IMR-90 (cell line): ENCODE measurements at regions not wholly inside any gene's neighbourhood (a gene's known extent, or its start where the extent isn't known, plus 50 kb on each side); places are given as distances from the start of the nearest gene placed in this dataset.
A peak's percentile ranks its signal among the peaks of the same experiment; 100 is the strongest.

Experiments
- ATAC-seq: fragments of 200-7000 bp; cut with Tn5 transposase; 2 replicates; pipeline ENCODE4 v1.9.1; 2020; ENCODE audit warnings: low read depth, mild to moderate bottlenecking, moderate library complexity
- BruUV-seq: library from RNA; stranded (reverse); fragments of 400-500 nt; replicated peaks from 2 replicates; lab custom pipeline; 2021; lab: Mats Ljungman, UMichigan
- CTCF ChIA-PET: fragments of 300-600 bp; formaldehyde crosslinking; extraction: SDS; loops from one replicate; lab custom pipeline; 2021; ENCODE audit warnings: antibody characterized with exemption; lab: Yijun Ruan, JAX
- POLR2A ChIA-PET: fragments of 300-600 bp; sonication (Branson Sonifier 250); formaldehyde crosslinking; loops from one replicate; lab custom pipeline; 2022; ENCODE audit warnings: antibody characterized with exemption; ENCODE audit not compliant: unreplicated experiment; lab: Charles Lee
- DNase-seq: peaks from one replicate; pipeline ENCODE4 v3.0.0; 2013
- H2AFZ ChIP-seq: replicated peaks from 2 replicates; pipeline ENCODE3; 2013; ENCODE audit warnings: low read length, mild to moderate bottlenecking; ENCODE audit not compliant: poor library complexity
- H2AK5ac ChIP-seq: 2 replicates; pipeline ENCODE4 v1.6.1; 2013; ENCODE audit warnings: low read depth, low read length, inconsistent platforms
- H2AK9ac ChIP-seq: replicated peaks from 2 replicates; pipeline ENCODE3; 2013; ENCODE audit warnings: mild to moderate bottlenecking, low read depth, low read length, moderate library complexity; ENCODE audit not compliant: poor library complexity
- H2BK120ac ChIP-seq: 2 replicates; pipeline ENCODE4 v1.6.1; 2013; ENCODE audit warnings: low read depth, low read length, inconsistent platforms
- H2BK15ac ChIP-seq: 3 replicates; pipeline ENCODE4 v1.6.1; 2013; ENCODE audit warnings: low read depth, low read length, inconsistent platforms
- H2BK20ac ChIP-seq: 2 replicates; pipeline ENCODE4 v1.6.1; 2013; ENCODE audit warnings: low read depth, mild to moderate bottlenecking, inconsistent platforms, low read length, moderate library complexity
- H2BK5ac ChIP-seq: 2 replicates; pipeline ENCODE4 v1.6.1; 2013; ENCODE audit warnings: mild to moderate bottlenecking, low read depth, low read length, inconsistent platforms; ENCODE audit not compliant: poor library complexity, severe bottlenecking
- H3K14ac ChIP-seq: replicated peaks from 2 replicates; pipeline ENCODE4 v1.6.1; 2013; ENCODE audit warnings: low read depth, low read length, inconsistent platforms
- H3K18ac ChIP-seq: 2 replicates; pipeline ENCODE4 v1.6.1; 2013; ENCODE audit warnings: low read depth, low read length, control low read depth
- H3K23ac ChIP-seq: 2 replicates; pipeline ENCODE4 v1.6.1; 2013; ENCODE audit warnings: low read depth, low read length, inconsistent platforms
- H3K27ac ChIP-seq: 2 replicates; pipeline ENCODE4 v1.5.1; 2013; ENCODE audit warnings: mild to moderate bottlenecking, control low read depth, low read length; ENCODE audit not compliant: insufficient read depth
- H3K27me3 ChIP-seq: 2 replicates; pipeline ENCODE4 v1.6.1; 2013; ENCODE audit warnings: low read length; ENCODE audit not compliant: control insufficient read depth, insufficient read depth
- H3K36me3 ChIP-seq: 2 replicates; pipeline ENCODE4 v1.6.1; 2013; ENCODE audit warnings: low read length, mixed read lengths; ENCODE audit not compliant: control insufficient read depth, insufficient read depth
- H3K4ac ChIP-seq: 2 replicates; pipeline ENCODE4 v1.6.1; 2013; ENCODE audit warnings: low read depth, low read length, inconsistent platforms
- H3K4me1 ChIP-seq: 2 replicates; pipeline ENCODE4 v1.6.1; 2013; ENCODE audit warnings: low read length, mixed read lengths; ENCODE audit not compliant: control insufficient read depth, insufficient read depth
- H3K4me2 ChIP-seq: 2 replicates; pipeline ENCODE4 v1.6.1; 2013; ENCODE audit warnings: low read depth, mild to moderate bottlenecking, control low read depth, low read length, moderate library complexity
- H3K4me3 ChIP-seq: 2 replicates; pipeline ENCODE4 v1.5.1; 2013; ENCODE audit warnings: low read depth, mild to moderate bottlenecking, control low read depth, low read length, moderate library complexity; ENCODE audit not compliant: insufficient read depth
- H3K56ac ChIP-seq: 2 replicates; pipeline ENCODE4 v1.6.1; 2013; ENCODE audit warnings: low read length, inconsistent platforms; ENCODE audit not compliant: insufficient read depth; ENCODE audit errors: extremely low read depth
- H3K79me1 ChIP-seq, 2 experiments: 2 replicates each; pipeline ENCODE4 v1.6.1; 2013; ENCODE audit warnings: low read length in 2 of 2, inconsistent platforms in 1 of 2, low read depth in 1 of 2
- H3K9ac ChIP-seq: 2 replicates; pipeline ENCODE4 v1.6.1; 2013; ENCODE audit warnings: low read depth, low read length, control low read depth
- H3K9me1 ChIP-seq: 2 replicates; pipeline ENCODE4 v1.6.1; 2013; ENCODE audit warnings: low read length, inconsistent platforms; ENCODE audit not compliant: insufficient read depth
- H3K9me3 ChIP-seq: 2 replicates; pipeline ENCODE4 v1.6.1; 2013; ENCODE audit warnings: low read length; ENCODE audit not compliant: control insufficient read depth, insufficient read depth
- H4K20me1 ChIP-seq: 2 replicates; pipeline ENCODE4 v1.6.1; 2013; ENCODE audit warnings: low read length, inconsistent platforms; ENCODE audit not compliant: insufficient read depth
- H4K5ac ChIP-seq: 2 replicates; pipeline ENCODE4 v1.6.1; 2013; ENCODE audit warnings: mild to moderate bottlenecking, low read depth, low read length, control low read depth
- H4K8ac ChIP-seq, 2 experiments: 2 replicates each; pipeline ENCODE4 v1.6.1; 2013; ENCODE audit warnings: low read depth in 2 of 2, low read length in 2 of 2, control low read depth in 1 of 2, inconsistent platforms in 1 of 2
- H4K91ac ChIP-seq: 2 replicates; pipeline ENCODE4 v1.6.1; 2013; ENCODE audit warnings: low read depth, low read length, inconsistent platforms; ENCODE audit not compliant: insufficient read depth
- CEBPB ChIP-seq: IDR thresholded peaks from 2 replicates; pipeline ENCODE4 v1.6.1; 2012; ENCODE audit warnings: low read depth, low read length, improper control_type of control experiment
- CHD1 ChIP-seq: IDR thresholded peaks from 2 replicates; pipeline ENCODE4 v1.6.1; 2012; ENCODE audit warnings: low read depth, low read length, improper control_type of control experiment
- MAZ ChIP-seq: IDR thresholded peaks from 2 replicates; pipeline ENCODE4 v1.6.1; 2012; ENCODE audit warnings: low read depth, mild to moderate bottlenecking, low read length, improper control_type of control experiment, moderate library complexity, borderline replicate concordance
- NFE2L2 ChIP-seq: fragments of 150-350 bp; IDR thresholded peaks from 2 replicates; pipeline ENCODE4 v1.6.1; 2016; ENCODE audit warnings: low read depth, mild to moderate bottlenecking, low read length
- RAD21 ChIP-seq: IDR thresholded peaks from 2 replicates; pipeline ENCODE4 v1.6.1; 2012; ENCODE audit warnings: low read length, improper control_type of control experiment
- RFX5 ChIP-seq: IDR thresholded peaks from 2 replicates; pipeline ENCODE4 v1.8.0; 2012; ENCODE audit warnings: low read depth, mild to moderate bottlenecking, low read length, moderate library complexity
- SMC3 ChIP-seq: fragments of 150-350 bp; IDR thresholded peaks from 2 replicates; pipeline ENCODE4 v1.6.1; 2016; ENCODE audit warnings: low read depth, mild to moderate bottlenecking, antibody characterized with exemption, low read length, moderate library complexity
- WGBS, 2 experiments: methylation state at CpG; one replicate each; pipeline versions ENCODE4 v1.1.5 to v1.1.7; 2013; ENCODE audit warnings: missing lambda C conversion rate in 2 of 2; ENCODE audit not compliant: insufficient read length in 1 of 2; ENCODE audit errors: extremely low coverage in 2 of 2; 5-methylcytosine and 5-hydroxymethylcytosine counted together
- dilution Hi-C: fragments of 300-500 bp; cut with HindIII; formaldehyde crosslinking; loops from one replicate; pipeline ENCODE4 v1.14.3; 2018; ENCODE audit warnings: low sequenced_read_pairs; ENCODE audit not compliant: unreplicated experiment
- in situ Hi-C: fragments of 300-500 bp; cut with MboI; formaldehyde crosslinking; loops from 3 replicates; pipeline ENCODE4 v1.14.3; 2019; ENCODE audit warnings: low sequenced_read_pairs, inconsistent platforms, mixed read lengths
- intact Hi-C: fragments of 100-400 bp; cut with micrococcal nuclease; formaldehyde crosslinking; loops from 2 replicates; pipeline ENCODE4 v1.10.0; 2022
- TF ChIP-seq, protein P1 (sequence below): fragments of 150-350 bp; IDR thresholded peaks from 2 replicates; pipeline ENCODE4 v1.6.1; 2017; ENCODE audit warnings: mild to moderate bottlenecking, antibody characterized with exemption, low read length, low read depth
- TF ChIP-seq, protein P2 (sequence below): conservative IDR thresholded peaks from 2 replicates; pipeline ENCODE4 v1.5.1; 2012; ENCODE audit warnings: mild to moderate bottlenecking, low read depth, low read length, improper control_type of control experiment

DNA sequence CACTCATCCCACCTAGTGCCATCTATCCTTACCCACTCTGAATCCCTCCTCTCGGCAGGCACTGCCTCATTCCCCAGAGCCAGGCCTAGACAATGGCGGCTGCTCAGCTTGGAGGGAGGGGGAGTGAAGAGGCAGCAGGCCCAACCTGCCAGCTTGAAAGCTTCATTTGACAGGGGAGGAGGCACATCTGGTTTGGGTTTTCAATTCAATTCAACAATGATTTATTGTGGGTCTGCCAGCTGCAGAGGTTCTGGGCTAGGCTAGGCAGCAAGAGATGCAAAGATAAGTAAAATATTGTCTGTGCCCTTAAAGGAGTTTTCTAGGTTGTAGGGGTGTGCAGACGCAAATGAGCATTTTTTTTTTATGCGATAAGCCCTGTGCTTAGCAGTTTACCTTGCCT lies 58.5 kb downstream of the RTL9 start:
- Histone ChIP-seq H2AK5ac (no peak overlapping the region), H2BK120ac (0 out of 2 replicates have a peak overlapping the region, but pooled peaks have one; percentile 6), H3K9me1 (0 out of 2 replicates have a peak, but pooled peaks cover 6% of the 10 kb centered on the region), H3K79me1 (no peaks in the 10 kb centered on the region), H3K27ac (no peak overlapping the region), H3K27me3 (0 out of 2 replicates have a peak, but pooled peaks cover under 1% of the 10 kb centered on the region), H2AK9ac (no peak overlapping the region), H3K9ac (no peak overlapping the region), H3K4me2 (no peak overlapping the region), H3K36me3 (no peaks in the 10 kb centered on the region), H3K4ac (peak overlapping the region; percentile 40; the same call in 1 of the 2 replicates), H3K4me1 (peaks cover 12% of the 10 kb centered on the region), H2AFZ (no peak overlapping the region), H2BK15ac (no peak overlapping the region), H3K23ac (no peak overlapping the region), H4K5ac (no peak overlapping the region), H3K18ac (no peak overlapping the region), H3K9me3 (no peaks in the 10 kb centered on the region), H4K20me1 (no peaks in the 10 kb centered on the region), H4K91ac (0 out of 2 replicates have a peak overlapping the region, but pooled peaks have one; percentile 5), H3K56ac (no peak overlapping the region), H2BK20ac (no peak overlapping the region), H2BK5ac (no peak overlapping the region), H4K8ac (no peak overlapping the region; a peak in 1 of 4 replicates), H3K4me3 (no peak overlapping the region), H3K14ac (no peak overlapping the region)
- WGBS, 2 experiments = no CpG with 5 or more reads among the region's 4 CpGs
- intact Hi-C loops (loop anchor here (5.0 to 10.0 kb wide), 3 partner anchors 332 to 932 kb away; partner anchors contain the start of gene GUCY2F), in situ Hi-C loops (loop anchor here (25.0 kb wide), 2 partner anchors 505 to 705 kb away; no protein-coding TSS in a partner anchor), dilution Hi-C loops (no loop called here)
- ATAC-seq = no peak
- no peak for DNase-seq
- CTCF ChIA-PET = interaction anchor here (0.7 kb wide), 1 partner anchor 448 kb away, joined by 4 read pairs; no protein-coding TSS in a partner anchor
- BruUV-seq = no TSS peak
- POLR2A ChIA-PET = interaction anchor here (0.6 kb wide), 1 partner anchor 101 kb away, joined by 8 read pairs; no protein-coding TSS in a partner anchor
- TF ChIP-seq, protein P1, sequence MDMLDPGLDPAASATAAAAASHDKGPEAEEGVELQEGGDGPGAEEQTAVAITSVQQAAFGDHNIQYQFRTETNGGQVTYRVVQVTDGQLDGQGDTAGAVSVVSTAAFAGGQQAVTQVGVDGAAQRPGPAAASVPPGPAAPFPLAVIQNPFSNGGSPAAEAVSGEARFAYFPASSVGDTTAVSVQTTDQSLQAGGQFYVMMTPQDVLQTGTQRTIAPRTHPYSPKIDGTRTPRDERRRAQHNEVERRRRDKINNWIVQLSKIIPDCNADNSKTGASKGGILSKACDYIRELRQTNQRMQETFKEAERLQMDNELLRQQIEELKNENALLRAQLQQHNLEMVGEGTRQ = no peak
- TF ChIP-seq CHD1 (no peak), SMC3 (no peak), CEBPB (no peak), MAZ (no peak), RAD21 (no peak), NFE2L2 (no peak), RFX5 (no peak)
- TF ChIP-seq, protein P2, sequence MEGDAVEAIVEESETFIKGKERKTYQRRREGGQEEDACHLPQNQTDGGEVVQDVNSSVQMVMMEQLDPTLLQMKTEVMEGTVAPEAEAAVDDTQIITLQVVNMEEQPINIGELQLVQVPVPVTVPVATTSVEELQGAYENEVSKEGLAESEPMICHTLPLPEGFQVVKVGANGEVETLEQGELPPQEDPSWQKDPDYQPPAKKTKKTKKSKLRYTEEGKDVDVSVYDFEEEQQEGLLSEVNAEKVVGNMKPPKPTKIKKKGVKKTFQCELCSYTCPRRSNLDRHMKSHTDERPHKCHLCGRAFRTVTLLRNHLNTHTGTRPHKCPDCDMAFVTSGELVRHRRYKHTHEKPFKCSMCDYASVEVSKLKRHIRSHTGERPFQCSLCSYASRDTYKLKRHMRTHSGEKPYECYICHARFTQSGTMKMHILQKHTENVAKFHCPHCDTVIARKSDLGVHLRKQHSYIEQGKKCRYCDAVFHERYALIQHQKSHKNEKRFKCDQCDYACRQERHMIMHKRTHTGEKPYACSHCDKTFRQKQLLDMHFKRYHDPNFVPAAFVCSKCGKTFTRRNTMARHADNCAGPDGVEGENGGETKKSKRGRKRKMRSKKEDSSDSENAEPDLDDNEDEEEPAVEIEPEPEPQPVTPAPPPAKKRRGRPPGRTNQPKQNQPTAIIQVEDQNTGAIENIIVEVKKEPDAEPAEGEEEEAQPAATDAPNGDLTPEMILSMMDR = no peak
